Trophoblast cell (in vitro differentiated cells and primary cell): ENCODE measurements at regions not wholly inside any gene's neighbourhood (a gene's known extent, or its start where the extent isn't known, plus 50 kb on each side); places are given as distances from the start of the nearest gene placed in this dataset.
A peak's percentile ranks its signal among the peaks of the same experiment; 100 is the strongest.

Source experiments
- DNase-seq, 2 donors: peaks; one replicate each; pipeline ENCODE4 v3.0.0-alpha.2; 2016
- H2AFZ ChIP-seq: 2 replicates; pipeline ENCODE4 v1.6.1; 2013; ENCODE audit warnings: low read length, moderate library complexity, mild to moderate bottlenecking; ENCODE audit not compliant: insufficient read depth, poor library complexity
- H2AK5ac ChIP-seq: 2 replicates; pipeline ENCODE4 v1.6.1; 2013; ENCODE audit warnings: mild to moderate bottlenecking, low read length
- H2BK120ac ChIP-seq: 2 replicates; pipeline ENCODE4 v1.6.1; 2013; ENCODE audit warnings: low read length, mild to moderate bottlenecking, moderate library complexity; ENCODE audit not compliant: insufficient read depth, poor library complexity
- H2BK12ac ChIP-seq: 2 replicates; pipeline ENCODE4 v1.6.1; 2013; ENCODE audit warnings: mild to moderate bottlenecking, low read length, moderate library complexity
- H2BK5ac ChIP-seq: 2 replicates; pipeline ENCODE4 v1.6.1; 2013; ENCODE audit warnings: low read length, low read depth, moderate library complexity, mild to moderate bottlenecking; ENCODE audit not compliant: poor library complexity
- H3K14ac ChIP-seq: 2 replicates; pipeline ENCODE4 v1.6.1; 2013; ENCODE audit warnings: mild to moderate bottlenecking, low read length
- H3K18ac ChIP-seq: 2 replicates; pipeline ENCODE4 v1.6.1; 2013; ENCODE audit warnings: mild to moderate bottlenecking, low read length
- H3K23ac ChIP-seq: 2 replicates; pipeline ENCODE4 v1.6.1; 2013; ENCODE audit warnings: low read length
- H3K27ac ChIP-seq: 2 replicates; pipeline ENCODE4 v1.5.1; 2013; ENCODE audit warnings: low read depth, mild to moderate bottlenecking, inconsistent platforms, low read length, moderate library complexity
- H3K27me3 ChIP-seq: 2 replicates; pipeline ENCODE4 v1.6.1; 2013; ENCODE audit warnings: inconsistent platforms, mild to moderate bottlenecking, low read length, moderate library complexity; ENCODE audit not compliant: insufficient read depth
- H3K36me3 ChIP-seq, 2 experiments: 1 replicate in 1 of 2; 2 replicates in 1 of 2; pipeline ENCODE4 v1.6.1; 2013; ENCODE audit warnings: low read length in 2 of 2, mild to moderate bottlenecking in 2 of 2, moderate library complexity in 1 of 2; ENCODE audit not compliant: insufficient read depth in 2 of 2, control insufficient read depth in 1 of 2
- H3K4ac ChIP-seq: 2 replicates; pipeline ENCODE4 v1.6.1; 2013; ENCODE audit warnings: low read depth, mild to moderate bottlenecking, low read length, moderate library complexity
- H3K4me1 ChIP-seq, 2 experiments: 1 replicate in 1 of 2; 2 replicates in 1 of 2; pipeline ENCODE4 v1.6.1; 2013; ENCODE audit warnings: low read length in 2 of 2, mild to moderate bottlenecking in 2 of 2, moderate library complexity in 1 of 2; ENCODE audit not compliant: insufficient read depth in 2 of 2, control insufficient read depth in 1 of 2
- H3K4me2 ChIP-seq: 2 replicates; pipeline ENCODE4 v1.6.1; 2013; ENCODE audit warnings: inconsistent platforms, mild to moderate bottlenecking, low read length, moderate library complexity
- H3K4me3 ChIP-seq: 2 replicates; pipeline ENCODE4 v1.5.1; 2013; ENCODE audit warnings: mild to moderate bottlenecking, low read depth, low read length, inconsistent platforms
- H3K79me1 ChIP-seq: one replicate; pipeline ENCODE4 v1.6.1; 2013; ENCODE audit warnings: low read length
- H3K79me2 ChIP-seq: 2 replicates; pipeline ENCODE4 v1.6.1; 2013; ENCODE audit warnings: low read length, mild to moderate bottlenecking; ENCODE audit not compliant: control insufficient read depth, insufficient read depth, poor library complexity
- H3K9ac ChIP-seq: 2 replicates; pipeline ENCODE4 v1.6.1; 2013; ENCODE audit warnings: mild to moderate bottlenecking, low read length
- H3K9me3 ChIP-seq: 2 replicates; pipeline ENCODE4 v1.6.1; 2013; ENCODE audit warnings: low read depth, mild to moderate bottlenecking, control low read depth, inconsistent platforms, low read length; ENCODE audit not compliant: insufficient read depth
- H4K12ac ChIP-seq: 2 replicates; pipeline ENCODE4 v1.6.1; 2013; ENCODE audit warnings: low read depth, mild to moderate bottlenecking, low read length, moderate library complexity
- H4K8ac ChIP-seq: 2 replicates; pipeline ENCODE4 v1.6.1; 2013; ENCODE audit warnings: low read depth, mild to moderate bottlenecking, low read length, moderate library complexity
- H4K91ac ChIP-seq: one replicate; pipeline ENCODE4 v1.6.1; 2013; ENCODE audit warnings: low read depth, mild to moderate bottlenecking, low read length, moderate library complexity
- WGBS: extraction: QIAGEN DNeasy Blood & Tissue Kit; methylation state at CpG from one replicate; pipeline ENCODE4 v1.1.7; 2013; ENCODE audit warnings: missing lambda C conversion rate; ENCODE audit not compliant: insufficient read length, insufficient coverage; ENCODE audit errors: extremely low coverage; 5-methylcytosine and 5-hydroxymethylcytosine counted together

DNA sequence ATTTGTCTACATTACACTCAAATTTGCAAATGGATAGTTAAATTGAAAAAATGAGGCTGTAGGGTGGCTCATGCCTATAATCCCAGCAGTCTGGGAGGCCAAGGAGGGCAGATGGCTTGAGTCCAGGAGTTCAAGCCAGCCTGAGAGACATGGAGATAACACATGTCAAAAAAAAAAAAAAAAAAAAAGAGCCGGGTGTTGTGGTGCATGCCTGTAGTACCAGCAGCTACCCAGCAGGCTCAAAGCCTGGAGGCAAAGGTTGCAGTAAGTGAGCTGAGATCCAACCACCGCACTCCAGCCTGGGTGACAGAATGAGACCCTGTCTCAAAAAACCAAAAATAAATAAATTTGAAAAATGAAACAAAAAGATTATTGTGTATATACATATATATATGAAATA lies 119.9 kb upstream of the MGAT4C start:
- no peak overlapping the region for H2AK5ac ChIP-seq
- H3K79me2 ChIP-seq, result no peaks in the 10 kb centered on the region
- WGBS, result no CpG with 5 or more reads among the region's 2 CpGs
- H2BK120ac ChIP-seq, result no peak overlapping the region
- no peak overlapping the region for H3K4ac ChIP-seq
- peak in 1 of 2 donors; percentile 21 for DNase-seq
- no peak overlapping the region for H4K91ac ChIP-seq
- no peak overlapping the region for H4K8ac ChIP-seq
- no peak overlapping the region for H4K12ac ChIP-seq
- no peak overlapping the region for H3K18ac ChIP-seq
- no peaks in the 10 kb centered on the region for H3K9me3 ChIP-seq
- H3K9ac ChIP-seq, result no peak overlapping the region
- H3K14ac ChIP-seq, result no peak overlapping the region
- no peak overlapping the region for H3K23ac ChIP-seq
- H3K4me3 ChIP-seq, result no peak overlapping the region
- no peak overlapping the region for H3K4me2 ChIP-seq
- no peak overlapping the region for H3K27ac ChIP-seq
- H3K36me3 ChIP-seq, result no peaks in the 10 kb centered on the region
- H2BK12ac ChIP-seq, result no peak overlapping the region
- H3K4me1 ChIP-seq, result no peaks in the 10 kb centered on the region
- H2AFZ ChIP-seq, result no peak overlapping the region
- H2BK5ac ChIP-seq, result no peak overlapping the region
- H3K79me1 ChIP-seq, result no peaks in the 10 kb centered on the region
- no peaks in the 10 kb centered on the region for H3K27me3 ChIP-seq

DNA sequence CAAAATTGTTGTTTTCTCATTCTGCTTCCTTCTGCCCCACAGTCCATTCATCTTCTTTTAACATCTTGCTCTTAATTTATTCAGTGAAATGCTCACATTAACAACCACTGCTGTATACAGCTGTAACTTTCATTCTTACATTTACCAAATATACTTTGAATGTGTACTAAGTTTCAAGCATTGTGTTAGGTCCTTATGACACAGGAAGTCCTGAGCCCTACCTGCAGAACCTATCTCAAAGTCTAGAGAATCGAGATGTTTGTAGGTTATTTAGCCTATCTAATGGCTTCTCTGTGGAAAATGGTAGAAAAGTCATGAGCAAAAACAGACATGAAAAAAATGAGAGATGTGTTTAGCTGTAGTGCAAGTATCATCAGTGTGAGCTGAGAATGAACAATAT lies 117.6 kb upstream of the MGAT4C start:
- Histone ChIP-seq H4K91ac (no peak overlapping the region), H3K4me1 (no peaks in the 10 kb centered on the region), H3K4me2 (no peak overlapping the region)

DNA sequence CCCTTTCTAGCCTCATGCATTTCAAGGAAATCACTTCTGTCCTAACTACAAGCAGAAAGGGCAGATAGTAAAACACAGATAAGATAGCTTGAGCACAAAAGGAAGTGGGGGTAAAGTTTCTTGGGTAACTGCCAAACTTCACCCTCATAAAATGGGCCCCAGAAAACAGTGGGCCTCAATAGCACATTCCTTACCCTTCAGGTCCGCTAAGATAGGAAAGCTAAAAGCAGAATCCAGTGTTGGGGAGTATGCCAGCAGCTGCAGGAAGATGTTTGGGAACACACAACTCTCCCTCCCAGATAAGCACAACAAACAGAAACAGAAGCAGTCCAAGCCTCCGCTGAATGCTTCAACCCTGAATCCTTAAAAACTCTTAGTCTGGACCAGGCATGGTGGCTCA lies 110.9 kb upstream of the MGAT4C start:
- Histone ChIP-seq H3K4me3 (no peak overlapping the region), H3K4me1 (no peaks in the 10 kb centered on the region), H3K27me3 (no peaks in the 10 kb centered on the region), H4K91ac (no peak overlapping the region), H2BK120ac (no peak overlapping the region), H3K18ac (no peak overlapping the region), H3K79me1 (no peaks in the 10 kb centered on the region), H3K4ac (no peak overlapping the region), H3K36me3 (no peaks in the 10 kb centered on the region), H3K9ac (no peak overlapping the region), H3K23ac (no peak overlapping the region), H4K8ac (no peak overlapping the region), H3K14ac (no peak overlapping the region), H2BK5ac (no peak overlapping the region), H4K12ac (no peak overlapping the region), H2AK5ac (no peak overlapping the region), H3K9me3 (no peaks in the 10 kb centered on the region), H3K79me2 (no peaks in the 10 kb centered on the region), H2BK12ac (no peak overlapping the region), H3K27ac (no peak overlapping the region), H2AFZ (no peak overlapping the region), H3K4me2 (no peak overlapping the region)
- no peak for DNase-seq
- WGBS, result no CpG with 5 or more reads among the region's 2 CpGs

More for the DNA sequence above, 117.6 kb upstream of the MGAT4C start:
- DNase-seq, result no peak
- Histone ChIP-seq H3K23ac (no peak overlapping the region), H3K4me3 (no peak overlapping the region), H3K36me3 (no peaks in the 10 kb centered on the region), H3K79me2 (no peaks in the 10 kb centered on the region), H3K18ac (no peak overlapping the region), H4K8ac (no peak overlapping the region), H3K14ac (no peak overlapping the region), H2AK5ac (no peak overlapping the region), H3K79me1 (no peaks in the 10 kb centered on the region), H3K27me3 (no peaks in the 10 kb centered on the region), H3K9me3 (no peaks in the 10 kb centered on the region), H2BK120ac (no peak overlapping the region), H4K12ac (no peak overlapping the region), H2AFZ (no peak overlapping the region), H3K27ac (no peak overlapping the region), H3K9ac (no peak overlapping the region), H3K4ac (no peak overlapping the region), H2BK5ac (no peak overlapping the region), H2BK12ac (no peak overlapping the region)
- no CpG with 5 or more reads among the region's 1 CpG for WGBS

DNA sequence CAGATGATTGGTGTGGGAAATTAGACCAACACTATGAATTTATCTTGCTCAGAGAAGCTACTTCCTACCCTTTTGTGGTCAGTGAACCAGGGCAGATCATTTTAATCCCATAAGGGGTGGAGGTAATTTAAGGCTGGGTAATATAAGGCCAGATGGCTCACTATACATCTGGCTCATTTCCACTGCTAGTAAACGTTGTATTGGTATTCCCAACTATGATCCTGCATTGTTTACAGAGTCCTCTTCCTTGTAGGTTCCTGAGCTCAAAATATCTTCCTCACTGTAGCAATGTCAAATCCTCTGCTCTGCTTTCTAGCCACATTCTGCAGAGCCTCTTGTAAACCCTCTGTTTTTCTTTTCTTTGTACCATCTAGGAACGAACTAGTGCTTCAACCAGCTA lies 93.0 kb upstream of the MGAT4C start:
- no peak overlapping the region for H3K4ac ChIP-seq

More for the DNA sequence above, 93.0 kb upstream of the MGAT4C start:
- whole genome bisulfite sequencing, result no CpG with 5 or more reads among the region's 2 CpGs
- H4K12ac ChIP-seq, result no peak overlapping the region
- H3K27ac ChIP-seq, result no peak overlapping the region
- H3K36me3 ChIP-seq, result no peaks in the 10 kb centered on the region
- no peak overlapping the region for H3K4me3 ChIP-seq
- no peaks in the 10 kb centered on the region for H3K79me1 ChIP-seq
- no peak overlapping the region for H3K9ac ChIP-seq
- H4K8ac ChIP-seq, result no peak overlapping the region
- no peak overlapping the region for H2BK12ac ChIP-seq
- no peaks in the 10 kb centered on the region for H3K79me2 ChIP-seq
- H2BK5ac ChIP-seq, result no peak overlapping the region
- no peak overlapping the region for H3K18ac ChIP-seq
- H3K23ac ChIP-seq, result no peak overlapping the region
- no peak overlapping the region for H2AK5ac ChIP-seq
- no peak overlapping the region for H4K91ac ChIP-seq
- no peak overlapping the region for H3K4me2 ChIP-seq
- no peaks in the 10 kb centered on the region for H3K9me3 ChIP-seq
- H3K14ac ChIP-seq, result no peak overlapping the region
- no peak for DNase-seq
- no peaks in the 10 kb centered on the region for H3K27me3 ChIP-seq
- H3K4me1 ChIP-seq, result no peaks in the 10 kb centered on the region
- no peak overlapping the region for H2BK120ac ChIP-seq
- H2AFZ ChIP-seq, result no peak overlapping the region
